GM12873 (cell line): ENCODE measurements at regions not wholly inside any gene's neighbourhood (a gene's known extent, or its start where the extent isn't known, plus 50 kb on each side); places are given as distances from the start of the nearest gene placed in this dataset.

Experiments used
- TF ChIP-seq, protein P1 (sequence below): IDR thresholded peaks from 2 replicates; pipeline ENCODE4 v1.5.1; 2012; ENCODE audit warnings: low read depth, mild to moderate bottlenecking, moderate library complexity, low read length, control low read depth; ENCODE audit not compliant: insufficient read depth; ENCODE audit errors: missing control alignments

DNA sequence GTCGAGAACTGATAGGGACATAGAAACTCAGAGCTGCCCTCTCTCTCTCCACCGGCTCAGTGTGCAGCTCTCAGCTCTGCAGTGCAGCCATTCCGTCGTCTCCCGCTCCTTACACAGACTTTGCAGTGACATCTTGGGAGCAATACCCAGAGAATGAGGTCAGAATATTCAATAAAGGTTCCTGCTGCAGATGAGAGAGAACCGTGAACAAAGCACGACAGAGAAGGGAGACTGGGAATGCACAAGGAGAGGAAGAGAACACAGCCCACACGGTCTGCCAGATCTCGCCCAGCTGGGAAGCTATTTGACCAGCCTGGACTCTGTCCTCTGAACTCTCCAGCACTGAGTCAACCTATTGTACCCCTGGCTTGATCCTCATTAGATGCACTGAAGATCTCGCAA, 118.0 kb upstream of the PPARGC1A start:
- TF ChIP-seq, protein P1, sequence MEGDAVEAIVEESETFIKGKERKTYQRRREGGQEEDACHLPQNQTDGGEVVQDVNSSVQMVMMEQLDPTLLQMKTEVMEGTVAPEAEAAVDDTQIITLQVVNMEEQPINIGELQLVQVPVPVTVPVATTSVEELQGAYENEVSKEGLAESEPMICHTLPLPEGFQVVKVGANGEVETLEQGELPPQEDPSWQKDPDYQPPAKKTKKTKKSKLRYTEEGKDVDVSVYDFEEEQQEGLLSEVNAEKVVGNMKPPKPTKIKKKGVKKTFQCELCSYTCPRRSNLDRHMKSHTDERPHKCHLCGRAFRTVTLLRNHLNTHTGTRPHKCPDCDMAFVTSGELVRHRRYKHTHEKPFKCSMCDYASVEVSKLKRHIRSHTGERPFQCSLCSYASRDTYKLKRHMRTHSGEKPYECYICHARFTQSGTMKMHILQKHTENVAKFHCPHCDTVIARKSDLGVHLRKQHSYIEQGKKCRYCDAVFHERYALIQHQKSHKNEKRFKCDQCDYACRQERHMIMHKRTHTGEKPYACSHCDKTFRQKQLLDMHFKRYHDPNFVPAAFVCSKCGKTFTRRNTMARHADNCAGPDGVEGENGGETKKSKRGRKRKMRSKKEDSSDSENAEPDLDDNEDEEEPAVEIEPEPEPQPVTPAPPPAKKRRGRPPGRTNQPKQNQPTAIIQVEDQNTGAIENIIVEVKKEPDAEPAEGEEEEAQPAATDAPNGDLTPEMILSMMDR, result no peak

DNA sequence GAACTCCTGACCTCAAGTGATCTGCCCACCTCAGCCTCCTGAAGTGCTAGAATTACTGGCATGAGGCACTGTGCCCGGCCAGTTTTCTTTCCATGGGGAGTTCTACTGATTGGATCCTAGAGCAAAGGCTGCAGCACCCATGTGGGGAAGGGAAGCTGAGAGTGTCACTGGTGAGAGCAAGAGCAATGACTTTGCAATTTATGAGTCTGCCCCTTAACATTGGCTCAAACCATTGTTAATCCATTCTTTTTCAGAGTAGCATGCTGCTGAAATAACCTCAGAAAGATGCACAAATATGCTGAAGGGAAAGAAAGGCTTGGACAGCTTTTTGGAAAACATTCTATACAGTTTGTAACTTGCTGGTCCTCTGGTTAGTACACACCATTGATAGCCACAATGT, 116.4 kb upstream of the PPARGC1A start:
- TF ChIP-seq, protein P1, result no peak

DNA sequence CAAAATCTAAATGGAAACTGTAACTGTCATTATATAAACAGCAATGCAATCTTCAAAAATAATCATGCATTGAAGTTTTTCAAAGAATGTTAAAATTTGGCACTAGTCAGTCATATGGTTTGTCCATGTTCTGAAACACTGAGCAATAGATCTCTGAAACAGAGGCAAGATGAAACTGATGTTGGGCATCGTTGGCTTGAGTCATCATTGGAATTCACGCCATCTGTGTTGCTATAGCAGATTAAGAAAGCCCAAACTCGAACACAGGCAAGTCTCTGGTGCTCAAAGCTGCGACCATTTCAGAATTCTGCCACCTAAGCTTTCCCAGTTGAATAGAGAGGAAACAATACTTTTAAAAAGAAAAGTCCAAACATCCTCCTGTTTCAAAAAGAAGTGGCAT, 114.1 kb upstream of the PPARGC1A start:
- TF ChIP-seq, protein P1, result no peak

DNA sequence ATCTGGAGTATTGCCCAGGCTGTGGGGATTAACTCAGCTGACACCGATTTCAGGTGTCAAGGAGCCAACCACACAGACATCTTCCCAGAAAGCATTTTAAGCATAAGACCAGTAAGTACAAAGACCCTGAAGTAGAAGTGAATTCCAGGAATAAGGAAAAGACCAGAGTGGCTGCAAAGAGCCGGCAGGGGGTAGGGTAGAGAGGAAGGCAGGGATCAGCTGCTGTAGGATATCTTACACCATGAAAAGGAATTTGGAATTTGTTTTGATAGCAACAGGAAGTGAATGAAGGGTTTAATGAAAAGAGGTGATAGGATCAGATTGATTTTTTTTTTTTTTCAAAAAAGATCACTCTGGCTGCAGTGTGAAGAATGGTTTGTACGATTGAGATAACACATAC, 113.6 kb upstream of the PPARGC1A start:
- TF ChIP-seq, protein P1, result no peak

DNA sequence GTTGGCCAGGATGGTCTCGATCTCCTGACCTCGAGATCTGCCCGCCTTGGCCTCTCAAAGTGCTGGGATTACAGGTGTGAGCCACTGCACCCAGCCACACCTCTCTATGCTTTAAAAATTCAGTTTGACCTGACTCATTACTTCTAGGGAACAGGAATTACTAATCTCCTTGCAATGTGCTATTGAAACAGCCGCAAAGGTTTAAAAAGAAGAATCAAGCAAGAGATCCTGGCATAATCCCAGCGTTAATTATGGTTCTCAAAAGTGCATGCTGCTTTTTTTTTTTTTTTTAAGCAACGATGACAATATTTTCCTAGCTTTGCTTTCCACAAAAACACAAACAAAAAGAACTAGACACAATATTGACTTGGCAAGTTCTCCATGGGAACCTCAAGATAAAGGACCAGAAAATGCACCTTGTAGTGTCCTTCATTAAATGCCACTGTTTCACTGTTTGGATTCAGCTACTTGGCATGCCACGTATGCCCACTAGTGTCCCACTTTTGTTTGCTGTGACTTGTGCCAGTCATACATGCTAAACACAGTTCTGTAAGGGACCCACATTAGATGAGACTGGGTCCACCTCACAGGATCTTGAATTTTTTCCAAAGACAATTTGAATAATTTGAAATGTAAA, 112.6 kb upstream of the PPARGC1A start:
- TF ChIP-seq, protein P1, result no peak

DNA sequence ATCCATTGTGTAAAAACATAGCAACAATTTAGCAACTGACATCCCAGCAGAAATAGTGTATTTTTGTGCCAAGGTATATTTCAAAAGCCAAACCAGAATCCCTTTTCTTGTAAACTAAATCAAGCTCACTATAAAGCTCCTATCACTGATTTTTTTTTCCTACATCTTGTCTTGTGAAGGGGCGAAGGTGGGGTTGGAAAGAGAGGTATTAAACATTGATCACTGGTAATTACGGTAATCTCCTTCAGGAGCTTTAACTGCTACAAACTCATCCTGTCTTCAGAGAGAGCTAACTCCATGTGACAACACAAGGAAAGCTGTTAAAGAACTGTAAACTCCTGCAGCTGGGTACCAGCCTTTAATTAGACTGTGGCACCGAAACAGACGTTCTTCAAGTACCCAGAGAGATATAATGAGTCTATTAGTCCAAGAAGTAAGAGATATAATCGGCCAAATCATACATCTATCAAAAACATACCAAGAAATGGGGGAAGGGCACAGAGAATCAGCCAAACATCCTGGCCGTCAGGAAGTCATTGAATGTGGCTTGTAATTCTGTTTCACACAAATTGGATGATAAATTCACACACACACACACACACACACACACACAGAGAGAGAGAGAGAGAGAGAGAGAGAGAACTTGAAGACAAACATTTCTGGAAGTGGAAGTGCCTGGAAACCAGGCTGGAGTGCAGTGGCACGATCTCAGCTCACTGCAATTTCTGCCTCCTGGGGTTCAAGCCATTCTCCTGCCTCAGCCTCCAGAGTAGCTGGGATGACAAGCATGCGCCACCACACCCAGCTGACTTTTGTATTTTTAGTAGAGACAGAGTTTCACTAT, 111.9 kb upstream of the PPARGC1A start:
- TF ChIP-seq, protein P1, result no peak

DNA sequence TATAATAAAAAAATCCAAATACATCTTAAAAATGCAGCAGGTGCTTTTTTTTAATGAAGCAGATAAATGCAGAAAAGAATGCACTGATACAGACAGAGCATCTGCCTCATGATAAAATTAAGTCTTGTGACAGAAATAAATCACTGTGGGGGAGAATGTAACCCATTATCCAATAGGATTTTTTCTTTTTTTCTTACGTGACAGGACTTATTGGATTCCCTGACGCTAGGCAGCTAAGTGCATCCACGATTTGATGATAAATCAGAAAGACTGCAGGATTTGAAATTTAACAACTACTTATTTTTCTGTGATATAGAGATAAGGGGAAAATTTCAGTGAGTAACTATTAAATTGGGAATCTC, 110.6 kb upstream of the PPARGC1A start:
- TF ChIP-seq, protein P1, result no peak
